IMR-90 (cell line): ENCODE measurements at regions not wholly inside any gene's neighbourhood (a gene's known extent, or its start where the extent isn't known, plus 50 kb on each side); places are given as distances from the start of the nearest gene placed in this dataset.

Source experiments
- ATAC-seq: fragments of 200-7000 bp; cut with Tn5 transposase; 2 replicates; pipeline ENCODE4 v1.9.1; 2020; ENCODE audit warnings: low read depth, mild to moderate bottlenecking, moderate library complexity
- BruUV-seq: library from RNA; stranded (reverse); fragments of 400-500 nt; replicated peaks from 2 replicates; lab custom pipeline; 2021; lab: Mats Ljungman, UMichigan
- CTCF ChIA-PET: fragments of 300-600 bp; formaldehyde crosslinking; extraction: SDS; loops from one replicate; lab custom pipeline; 2021; ENCODE audit warnings: antibody characterized with exemption; lab: Yijun Ruan, JAX
- POLR2A ChIA-PET: fragments of 300-600 bp; sonication (Branson Sonifier 250); formaldehyde crosslinking; loops from one replicate; lab custom pipeline; 2022; ENCODE audit warnings: antibody characterized with exemption; ENCODE audit not compliant: unreplicated experiment; lab: Charles Lee
- DNase-seq: peaks from one replicate; pipeline ENCODE4 v3.0.0; 2013
- H2AFZ ChIP-seq: replicated peaks from 2 replicates; pipeline ENCODE3; 2013; ENCODE audit warnings: low read length, mild to moderate bottlenecking; ENCODE audit not compliant: poor library complexity
- H2AK5ac ChIP-seq: 2 replicates; pipeline ENCODE4 v1.6.1; 2013; ENCODE audit warnings: low read depth, low read length, inconsistent platforms
- H2AK9ac ChIP-seq: replicated peaks from 2 replicates; pipeline ENCODE3; 2013; ENCODE audit warnings: mild to moderate bottlenecking, low read depth, low read length, moderate library complexity; ENCODE audit not compliant: poor library complexity
- H2BK120ac ChIP-seq: 2 replicates; pipeline ENCODE4 v1.6.1; 2013; ENCODE audit warnings: low read depth, low read length, inconsistent platforms
- H2BK15ac ChIP-seq: 3 replicates; pipeline ENCODE4 v1.6.1; 2013; ENCODE audit warnings: low read depth, low read length, inconsistent platforms
- H2BK20ac ChIP-seq: 2 replicates; pipeline ENCODE4 v1.6.1; 2013; ENCODE audit warnings: low read depth, mild to moderate bottlenecking, inconsistent platforms, low read length, moderate library complexity
- H2BK5ac ChIP-seq: 2 replicates; pipeline ENCODE4 v1.6.1; 2013; ENCODE audit warnings: mild to moderate bottlenecking, low read depth, low read length, inconsistent platforms; ENCODE audit not compliant: poor library complexity, severe bottlenecking
- H3K14ac ChIP-seq: replicated peaks from 2 replicates; pipeline ENCODE4 v1.6.1; 2013; ENCODE audit warnings: low read depth, low read length, inconsistent platforms
- H3K18ac ChIP-seq: 2 replicates; pipeline ENCODE4 v1.6.1; 2013; ENCODE audit warnings: low read depth, low read length, control low read depth
- H3K23ac ChIP-seq: 2 replicates; pipeline ENCODE4 v1.6.1; 2013; ENCODE audit warnings: low read depth, low read length, inconsistent platforms
- H3K27ac ChIP-seq: 2 replicates; pipeline ENCODE4 v1.5.1; 2013; ENCODE audit warnings: mild to moderate bottlenecking, control low read depth, low read length; ENCODE audit not compliant: insufficient read depth
- H3K27me3 ChIP-seq: 2 replicates; pipeline ENCODE4 v1.6.1; 2013; ENCODE audit warnings: low read length; ENCODE audit not compliant: control insufficient read depth, insufficient read depth
- H3K36me3 ChIP-seq: 2 replicates; pipeline ENCODE4 v1.6.1; 2013; ENCODE audit warnings: low read length, mixed read lengths; ENCODE audit not compliant: control insufficient read depth, insufficient read depth
- H3K4ac ChIP-seq: 2 replicates; pipeline ENCODE4 v1.6.1; 2013; ENCODE audit warnings: low read depth, low read length, inconsistent platforms
- H3K4me1 ChIP-seq: 2 replicates; pipeline ENCODE4 v1.6.1; 2013; ENCODE audit warnings: low read length, mixed read lengths; ENCODE audit not compliant: control insufficient read depth, insufficient read depth
- H3K4me2 ChIP-seq: 2 replicates; pipeline ENCODE4 v1.6.1; 2013; ENCODE audit warnings: low read depth, mild to moderate bottlenecking, control low read depth, low read length, moderate library complexity
- H3K4me3 ChIP-seq: 2 replicates; pipeline ENCODE4 v1.5.1; 2013; ENCODE audit warnings: low read depth, mild to moderate bottlenecking, control low read depth, low read length, moderate library complexity; ENCODE audit not compliant: insufficient read depth
- H3K56ac ChIP-seq: 2 replicates; pipeline ENCODE4 v1.6.1; 2013; ENCODE audit warnings: low read length, inconsistent platforms; ENCODE audit not compliant: insufficient read depth; ENCODE audit errors: extremely low read depth
- H3K79me1 ChIP-seq, 2 experiments: 2 replicates each; pipeline ENCODE4 v1.6.1; 2013; ENCODE audit warnings: low read length in 2 of 2, inconsistent platforms in 1 of 2, low read depth in 1 of 2
- H3K9ac ChIP-seq: 2 replicates; pipeline ENCODE4 v1.6.1; 2013; ENCODE audit warnings: low read depth, low read length, control low read depth
- H3K9me1 ChIP-seq: 2 replicates; pipeline ENCODE4 v1.6.1; 2013; ENCODE audit warnings: low read length, inconsistent platforms; ENCODE audit not compliant: insufficient read depth
- H3K9me3 ChIP-seq: 2 replicates; pipeline ENCODE4 v1.6.1; 2013; ENCODE audit warnings: low read length; ENCODE audit not compliant: control insufficient read depth, insufficient read depth
- H4K20me1 ChIP-seq: 2 replicates; pipeline ENCODE4 v1.6.1; 2013; ENCODE audit warnings: low read length, inconsistent platforms; ENCODE audit not compliant: insufficient read depth
- H4K5ac ChIP-seq: 2 replicates; pipeline ENCODE4 v1.6.1; 2013; ENCODE audit warnings: mild to moderate bottlenecking, low read depth, low read length, control low read depth
- H4K8ac ChIP-seq, 2 experiments: 2 replicates each; pipeline ENCODE4 v1.6.1; 2013; ENCODE audit warnings: low read depth in 2 of 2, low read length in 2 of 2, control low read depth in 1 of 2, inconsistent platforms in 1 of 2
- H4K91ac ChIP-seq: 2 replicates; pipeline ENCODE4 v1.6.1; 2013; ENCODE audit warnings: low read depth, low read length, inconsistent platforms; ENCODE audit not compliant: insufficient read depth
- BHLHE40 ChIP-seq: fragments of 150-350 bp; IDR thresholded peaks from 2 replicates; pipeline ENCODE4 v1.6.1; 2016; ENCODE audit warnings: mild to moderate bottlenecking, low read depth, low read length
- FOS ChIP-seq: fragments of 150-350 bp; IDR thresholded peaks from 2 replicates; pipeline ENCODE4 v1.6.1; 2016; ENCODE audit warnings: low read depth, low read length
- MAFK ChIP-seq: IDR thresholded peaks from 2 replicates; pipeline ENCODE4 v1.6.1; 2012; ENCODE audit warnings: low read depth, low read length, improper control_type of control experiment
- MAZ ChIP-seq: IDR thresholded peaks from 2 replicates; pipeline ENCODE4 v1.6.1; 2012; ENCODE audit warnings: low read depth, mild to moderate bottlenecking, low read length, improper control_type of control experiment, moderate library complexity, borderline replicate concordance
- MXI1 ChIP-seq: IDR thresholded peaks from 2 replicates; pipeline ENCODE4 v1.6.1; 2012; ENCODE audit warnings: low read depth, mild to moderate bottlenecking, low read length, moderate library complexity, borderline replicate concordance
- POLR2A ChIP-seq: IDR thresholded peaks from 2 replicates; pipeline ENCODE4 v1.6.1; 2012; ENCODE audit warnings: mild to moderate bottlenecking, low read depth, low read length
- RAD21 ChIP-seq: IDR thresholded peaks from 2 replicates; pipeline ENCODE4 v1.6.1; 2012; ENCODE audit warnings: low read length, improper control_type of control experiment
- RCOR1 ChIP-seq: IDR thresholded peaks from 2 replicates; pipeline ENCODE4 v1.6.1; 2012; ENCODE audit warnings: mild to moderate bottlenecking, low read length, improper control_type of control experiment; ENCODE audit not compliant: insufficient replicate concordance
- RFX5 ChIP-seq: IDR thresholded peaks from 2 replicates; pipeline ENCODE4 v1.8.0; 2012; ENCODE audit warnings: low read depth, mild to moderate bottlenecking, low read length, moderate library complexity
- USF2 ChIP-seq: fragments of 150-350 bp; IDR thresholded peaks from 2 replicates; pipeline ENCODE4 v1.6.1; 2017; ENCODE audit warnings: mild to moderate bottlenecking, antibody characterized with exemption, low read length, low read depth
- WGBS, 2 experiments: methylation state at CpG; one replicate each; pipeline versions ENCODE4 v1.1.5 to v1.1.7; 2013; ENCODE audit warnings: missing lambda C conversion rate in 2 of 2; ENCODE audit not compliant: insufficient read length in 1 of 2; ENCODE audit errors: extremely low coverage in 2 of 2; 5-methylcytosine and 5-hydroxymethylcytosine counted together
- dilution Hi-C: fragments of 300-500 bp; cut with HindIII; formaldehyde crosslinking; loops from one replicate; pipeline ENCODE4 v1.14.3; 2018; ENCODE audit warnings: low sequenced_read_pairs; ENCODE audit not compliant: unreplicated experiment
- in situ Hi-C: fragments of 300-500 bp; cut with MboI; formaldehyde crosslinking; loops from 3 replicates; pipeline ENCODE4 v1.14.3; 2019; ENCODE audit warnings: low sequenced_read_pairs, inconsistent platforms, mixed read lengths
- intact Hi-C: fragments of 100-400 bp; cut with micrococcal nuclease; formaldehyde crosslinking; loops from 2 replicates; pipeline ENCODE4 v1.10.0; 2022
- TF ChIP-seq, protein P1 (sequence below): fragments of 150-350 bp; IDR thresholded peaks from 2 replicates; pipeline ENCODE4 v1.6.1; 2016; ENCODE audit warnings: low read depth, mild to moderate bottlenecking, low read length, moderate library complexity, borderline replicate concordance
- TF ChIP-seq, protein P2 (sequence below): conservative IDR thresholded peaks from 2 replicates; pipeline ENCODE4 v1.5.1; 2012; ENCODE audit warnings: mild to moderate bottlenecking, low read depth, low read length, improper control_type of control experiment

DNA sequence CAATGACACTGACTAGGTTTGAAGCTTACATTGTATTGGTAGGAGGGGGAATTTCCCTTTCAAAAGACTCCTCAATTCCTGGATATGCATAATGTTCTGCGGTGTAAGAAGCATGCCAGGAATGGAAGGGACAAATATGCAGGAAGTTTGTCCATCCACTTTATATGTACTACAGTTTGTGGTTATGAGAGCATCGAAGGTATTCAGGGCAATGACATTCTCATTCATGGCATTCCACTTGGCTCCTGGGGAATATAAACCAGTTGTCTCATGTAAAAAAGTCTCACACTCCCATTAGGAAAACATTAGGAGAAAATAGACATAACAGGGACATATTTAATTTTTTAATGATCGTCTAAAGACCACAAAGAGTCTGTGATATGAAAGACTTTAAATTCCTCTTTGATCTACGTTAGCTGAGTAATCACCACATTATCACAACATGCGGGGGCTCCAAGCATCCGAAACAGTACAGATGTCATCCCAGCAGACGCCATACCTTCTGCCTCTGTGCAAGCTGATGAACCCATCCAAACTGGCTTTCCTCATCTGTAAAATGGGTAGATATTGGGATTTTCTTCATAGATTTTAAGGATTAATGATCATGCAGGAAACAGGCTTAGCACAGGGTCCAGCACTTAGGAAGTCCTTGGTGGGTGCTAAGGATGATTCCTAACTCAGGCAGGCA, 675.3 kb downstream of the INHBA start (continued):
- TF ChIP-seq USF2, result no peak

DNA sequence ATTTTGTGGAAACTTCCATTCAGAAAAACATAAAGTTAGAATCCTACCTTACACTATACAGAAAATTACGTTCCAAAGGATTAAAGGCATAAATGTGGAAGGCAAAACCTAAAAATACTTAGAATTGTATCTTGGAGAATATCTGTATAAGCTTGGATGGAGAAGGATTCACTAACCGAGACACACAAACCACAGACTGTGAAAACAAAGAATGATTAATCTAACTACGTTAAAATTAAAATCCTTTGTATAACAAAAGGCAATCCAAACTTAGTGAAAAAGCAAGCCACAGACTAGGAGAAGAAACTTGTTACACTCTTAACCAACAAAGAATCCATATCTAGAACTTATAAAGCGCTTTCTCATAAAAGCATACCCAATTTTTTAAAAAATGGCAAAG, 678.8 kb downstream of the INHBA start:
- Histone ChIP-seq H2BK20ac (no peak overlapping the region), H3K56ac (no peak overlapping the region), H3K9me1 (peaks cover 15% of the 10 kb centered on the region), H3K4me3 (no peak overlapping the region), H3K27me3 (no peaks in the 10 kb centered on the region), H2BK15ac (0 out of 3 replicates have a peak overlapping the region, but pooled peaks have one; percentile 28), H3K23ac (no peak overlapping the region), H4K8ac (no peak overlapping the region), H2BK5ac (no peak overlapping the region), H4K20me1 (no peaks in the 10 kb centered on the region), H3K4me1 (peaks cover 15% of the 10 kb centered on the region), H4K91ac (no peak overlapping the region), H2AK9ac (no peak overlapping the region), H4K5ac (no peak overlapping the region), H3K36me3 (no peaks in the 10 kb centered on the region), H3K4ac (no peak overlapping the region; the same call in 1 of the 2 replicates), H3K27ac (no peak overlapping the region), H3K4me2 (no peak overlapping the region), H2AFZ (no peak overlapping the region), H3K9me3 (no peaks in the 10 kb centered on the region; the same call in 1 of the 2 replicates), H3K18ac (no peak overlapping the region), H2AK5ac (no peak overlapping the region), H2BK120ac (peak overlapping the region; percentile 71; the same call in 1 of the 2 replicates), H3K9ac (no peak overlapping the region), H3K14ac (no peak overlapping the region), H3K79me1 (no peaks in the 10 kb centered on the region; a peak in 1 of 4 replicates)
- DNase-seq (no peak), ATAC-seq (no peak)
- dilution Hi-C loops, result no loop called here
- ChIA-PET CTCF (no interaction called here), POLR2A (no interaction called here)
- in situ Hi-C loops, result no loop called here
- intact Hi-C loops, result no loop called here
- BruUV-seq, result no TSS peak
- WGBS, 2 experiments, result no CpG with 5 or more reads among the region's 4 CpGs
- TF ChIP-seq USF2 (no peak), FOS (no peak), RCOR1 (no peak), MXI1 (no peak), RFX5 (no peak), RAD21 (no peak), MAZ (no peak), BHLHE40 (no peak), MAFK (no peak), POLR2A (no peak)
- TF ChIP-seq, protein P1, sequence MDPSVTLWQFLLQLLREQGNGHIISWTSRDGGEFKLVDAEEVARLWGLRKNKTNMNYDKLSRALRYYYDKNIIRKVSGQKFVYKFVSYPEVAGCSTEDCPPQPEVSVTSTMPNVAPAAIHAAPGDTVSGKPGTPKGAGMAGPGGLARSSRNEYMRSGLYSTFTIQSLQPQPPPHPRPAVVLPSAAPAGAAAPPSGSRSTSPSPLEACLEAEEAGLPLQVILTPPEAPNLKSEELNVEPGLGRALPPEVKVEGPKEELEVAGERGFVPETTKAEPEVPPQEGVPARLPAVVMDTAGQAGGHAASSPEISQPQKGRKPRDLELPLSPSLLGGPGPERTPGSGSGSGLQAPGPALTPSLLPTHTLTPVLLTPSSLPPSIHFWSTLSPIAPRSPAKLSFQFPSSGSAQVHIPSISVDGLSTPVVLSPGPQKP, result no peak
- TF ChIP-seq, protein P2, sequence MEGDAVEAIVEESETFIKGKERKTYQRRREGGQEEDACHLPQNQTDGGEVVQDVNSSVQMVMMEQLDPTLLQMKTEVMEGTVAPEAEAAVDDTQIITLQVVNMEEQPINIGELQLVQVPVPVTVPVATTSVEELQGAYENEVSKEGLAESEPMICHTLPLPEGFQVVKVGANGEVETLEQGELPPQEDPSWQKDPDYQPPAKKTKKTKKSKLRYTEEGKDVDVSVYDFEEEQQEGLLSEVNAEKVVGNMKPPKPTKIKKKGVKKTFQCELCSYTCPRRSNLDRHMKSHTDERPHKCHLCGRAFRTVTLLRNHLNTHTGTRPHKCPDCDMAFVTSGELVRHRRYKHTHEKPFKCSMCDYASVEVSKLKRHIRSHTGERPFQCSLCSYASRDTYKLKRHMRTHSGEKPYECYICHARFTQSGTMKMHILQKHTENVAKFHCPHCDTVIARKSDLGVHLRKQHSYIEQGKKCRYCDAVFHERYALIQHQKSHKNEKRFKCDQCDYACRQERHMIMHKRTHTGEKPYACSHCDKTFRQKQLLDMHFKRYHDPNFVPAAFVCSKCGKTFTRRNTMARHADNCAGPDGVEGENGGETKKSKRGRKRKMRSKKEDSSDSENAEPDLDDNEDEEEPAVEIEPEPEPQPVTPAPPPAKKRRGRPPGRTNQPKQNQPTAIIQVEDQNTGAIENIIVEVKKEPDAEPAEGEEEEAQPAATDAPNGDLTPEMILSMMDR, result no peak
